Stimulated activated memory B cell treated with anti-CD40 and anti-IgM and Interleukin-4, amounts not matched to agents 10 μg/mL and 1 μg/mL and 100 μg/mL, for 72 hours (primary cell): ENCODE measurements at regions not wholly inside any gene's neighbourhood (a gene's known extent, or its start where the extent isn't known, plus 50 kb on each side); places are given as distances from the start of the nearest gene placed in this dataset.
A peak's percentile ranks its signal among the peaks of the same experiment; 100 is the strongest.

Source experiments
- ATAC-seq: fragments of 150-1000 bp; cut with Tn5 transposase; 2 replicates; pipeline ENCODE4 v1.10.0; 2021
- H3K27ac Mint-ChIP-seq: one replicate; pipeline ENCODE4 v1.8.0; 2022; ENCODE audit warnings: mild to moderate bottlenecking, mixed read lengths
- H3K27me3 Mint-ChIP-seq: one replicate; pipeline ENCODE4 v1.8.0; 2022; ENCODE audit warnings: mixed read lengths
- H3K36me3 Mint-ChIP-seq: one replicate; pipeline ENCODE4 v1.8.0; 2022; ENCODE audit warnings: mixed read lengths
- H3K4me1 Mint-ChIP-seq: one replicate; pipeline ENCODE4 v1.8.0; 2022; ENCODE audit warnings: mixed read lengths
- H3K4me3 Mint-ChIP-seq: one replicate; pipeline ENCODE4 v1.8.0; 2022; ENCODE audit warnings: mild to moderate bottlenecking, moderate library complexity, mixed read lengths
- H3K9me3 Mint-ChIP-seq: one replicate; pipeline ENCODE4 v1.8.0; 2022; ENCODE audit warnings: mixed read lengths

- peaks cover 72% of the 10 kb centered on the region for H3K27me3 Mint-ChIP-seq
- no peak for ATAC-seq
- no peak overlapping the region for H3K27ac Mint-ChIP-seq
- peaks cover 5% of the 10 kb centered on the region for H3K36me3 Mint-ChIP-seq
- H3K4me3 Mint-ChIP-seq, result no peak overlapping the region
- no peaks in the 10 kb centered on the region for H3K4me1 Mint-ChIP-seq
- H3K9me3 Mint-ChIP-seq, result peaks cover 3% of the 10 kb centered on the region
Observed at GRCh38 chr15:60235951-60236710, 161.7 kb downstream of the ANXA2 start.

GRCh38 chr15:60237446-60237845 is 160.3 kb downstream of the ANXA2 start:
- Mint-ChIP-seq H3K36me3 (peaks cover 5% of the 10 kb centered on the region), H3K27me3 (peaks cover 67% of the 10 kb centered on the region), H3K4me1 (no peaks in the 10 kb centered on the region), H3K9me3 (peaks cover 7% of the 10 kb centered on the region), H3K4me3 (no peak overlapping the region), H3K27ac (no peak overlapping the region)
- no peak for ATAC-seq

- no peak overlapping the region for H3K4me3 Mint-ChIP-seq
- no peaks in the 10 kb centered on the region for H3K4me1 Mint-ChIP-seq
- peaks cover 5% of the 10 kb centered on the region for H3K36me3 Mint-ChIP-seq
- no peak overlapping the region for H3K27ac Mint-ChIP-seq
- peaks cover 7% of the 10 kb centered on the region for H3K9me3 Mint-ChIP-seq
- peaks cover 29% of the 10 kb centered on the region for H3K27me3 Mint-ChIP-seq
- no peak for ATAC-seq
Observed at GRCh38 chr15:60243769-60244168, 154.0 kb downstream of the ANXA2 start.

GRCh38 chr15:60244813-60245212 is 153.0 kb downstream of the ANXA2 start:
- Mint-ChIP-seq H3K4me1 (no peaks in the 10 kb centered on the region), H3K27ac (no peak overlapping the region), H3K27me3 (peaks cover 25% of the 10 kb centered on the region), H3K4me3 (no peak overlapping the region), H3K9me3 (peaks cover 7% of the 10 kb centered on the region), H3K36me3 (peaks cover 4% of the 10 kb centered on the region)
- no peak for ATAC-seq

- Mint-ChIP-seq H3K36me3 (no peaks in the 10 kb centered on the region), H3K4me3 (no peak overlapping the region), H3K9me3 (no peaks in the 10 kb centered on the region), H3K27ac (no peak overlapping the region), H3K4me1 (no peaks in the 10 kb centered on the region), H3K27me3 (peaks cover 29% of the 10 kb centered on the region)
- no peak for ATAC-seq
Observed at GRCh38 chr15:60250316-60250715, 147.5 kb downstream of the ANXA2 start.

- Mint-ChIP-seq H3K9me3 (no peaks in the 10 kb centered on the region), H3K27me3 (peaks cover 29% of the 10 kb centered on the region), H3K4me3 (no peak overlapping the region), H3K4me1 (no peaks in the 10 kb centered on the region), H3K36me3 (no peaks in the 10 kb centered on the region), H3K27ac (no peak overlapping the region)
- no peak for ATAC-seq
Observed at GRCh38 chr15:60251300-60252070, 146.3 kb downstream of the ANXA2 start.

GRCh38 chr15:60254416-60254815 is 143.4 kb downstream of the ANXA2 start:
- Mint-ChIP-seq H3K27me3 (peaks cover 45% of the 10 kb centered on the region), H3K27ac (no peak overlapping the region), H3K4me1 (no peaks in the 10 kb centered on the region), H3K4me3 (no peak overlapping the region), H3K9me3 (no peaks in the 10 kb centered on the region), H3K36me3 (no peaks in the 10 kb centered on the region)
- no peak for ATAC-seq

GRCh38 chr15:60255390-60255789 is 142.4 kb downstream of the ANXA2 start:
- Mint-ChIP-seq H3K27me3 (peaks cover 35% of the 10 kb centered on the region), H3K27ac (no peak overlapping the region), H3K4me1 (no peaks in the 10 kb centered on the region), H3K9me3 (no peaks in the 10 kb centered on the region), H3K36me3 (no peaks in the 10 kb centered on the region), H3K4me3 (no peak overlapping the region)
- peak; percentile 83 for ATAC-seq

GRCh38 chr15:60257591-60258159 is 140.1 kb downstream of the ANXA2 start:
- no peak overlapping the region for H3K4me3 Mint-ChIP-seq
- H3K27me3 Mint-ChIP-seq, result peaks cover 24% of the 10 kb centered on the region
- no peaks in the 10 kb centered on the region for H3K9me3 Mint-ChIP-seq
- ATAC-seq, result no peak
- no peaks in the 10 kb centered on the region for H3K4me1 Mint-ChIP-seq
- no peak overlapping the region for H3K27ac Mint-ChIP-seq
- no peaks in the 10 kb centered on the region for H3K36me3 Mint-ChIP-seq

GRCh38 chr15:60259469-60259868 is 138.3 kb downstream of the ANXA2 start:
- H3K27me3 Mint-ChIP-seq, result peaks cover 18% of the 10 kb centered on the region
- H3K27ac Mint-ChIP-seq, result no peak overlapping the region
- no peaks in the 10 kb centered on the region for H3K9me3 Mint-ChIP-seq
- no peaks in the 10 kb centered on the region for H3K36me3 Mint-ChIP-seq
- no peak overlapping the region for H3K4me3 Mint-ChIP-seq
- H3K4me1 Mint-ChIP-seq, result no peaks in the 10 kb centered on the region
- ATAC-seq, result no peak

- H3K9me3 Mint-ChIP-seq, result no peaks in the 10 kb centered on the region
- no peak for ATAC-seq
- H3K36me3 Mint-ChIP-seq, result no peaks in the 10 kb centered on the region
Observed at GRCh38 chr15:60264088-60264487, 133.7 kb downstream of the ANXA2 start.

GRCh38 chr15:60264566-60264965 is 133.2 kb downstream of the ANXA2 start:
- H3K36me3 Mint-ChIP-seq, result no peaks in the 10 kb centered on the region
- H3K4me3 Mint-ChIP-seq, result no peak overlapping the region
- no peaks in the 10 kb centered on the region for H3K9me3 Mint-ChIP-seq
- H3K27me3 Mint-ChIP-seq, result no peaks in the 10 kb centered on the region
- no peak overlapping the region for H3K27ac Mint-ChIP-seq
- no peaks in the 10 kb centered on the region for H3K4me1 Mint-ChIP-seq
- no peak for ATAC-seq

More at GRCh38 chr15:60264088-60264487, 133.7 kb downstream of the ANXA2 start:
- H3K4me1 Mint-ChIP-seq, result no peaks in the 10 kb centered on the region
- no peak overlapping the region for H3K4me3 Mint-ChIP-seq
- no peaks in the 10 kb centered on the region for H3K27me3 Mint-ChIP-seq
- no peak overlapping the region for H3K27ac Mint-ChIP-seq

GRCh38 chr15:60265057-60265456 is 132.7 kb downstream of the ANXA2 start:
- no peak for ATAC-seq
- H3K9me3 Mint-ChIP-seq, result no peaks in the 10 kb centered on the region
- no peaks in the 10 kb centered on the region for H3K27me3 Mint-ChIP-seq
- no peaks in the 10 kb centered on the region for H3K4me1 Mint-ChIP-seq
- H3K4me3 Mint-ChIP-seq, result no peak overlapping the region
- no peaks in the 10 kb centered on the region for H3K36me3 Mint-ChIP-seq
- no peak overlapping the region for H3K27ac Mint-ChIP-seq

GRCh38 chr15:60272623-60273022 is 125.2 kb downstream of the ANXA2 start:
- no peak for ATAC-seq

GRCh38 chr15:60275624-60276023 is 122.2 kb downstream of the ANXA2 start:
- Mint-ChIP-seq H3K4me3 (no peak overlapping the region), H3K27ac (no peak overlapping the region), H3K36me3 (no peaks in the 10 kb centered on the region), H3K27me3 (peaks cover 50% of the 10 kb centered on the region), H3K9me3 (peaks cover 5% of the 10 kb centered on the region), H3K4me1 (no peaks in the 10 kb centered on the region)
- ATAC-seq, result no peak

More at GRCh38 chr15:60272623-60273022, 125.2 kb downstream of the ANXA2 start:
- H3K4me3 Mint-ChIP-seq, result no peak overlapping the region
- H3K9me3 Mint-ChIP-seq, result peaks cover 5% of the 10 kb centered on the region
- H3K27me3 Mint-ChIP-seq, result peaks cover 40% of the 10 kb centered on the region
- no peaks in the 10 kb centered on the region for H3K4me1 Mint-ChIP-seq
- H3K36me3 Mint-ChIP-seq, result no peaks in the 10 kb centered on the region
- no peak overlapping the region for H3K27ac Mint-ChIP-seq
